H9 (cell line): ENCODE measurements at regions not wholly inside any gene's neighbourhood (a gene's known extent, or its start where the extent isn't known, plus 50 kb on each side); places are given as distances from the start of the nearest gene placed in this dataset.

Experiments
- DNase-seq: peaks from one replicate; pipeline ENCODE4 v3.0.0-alpha.2; 2017
- H2AFZ ChIP-seq: one replicate; pipeline ENCODE4 v1.6.1; 2013; ENCODE audit warnings: mild to moderate bottlenecking, low read length, control low read depth, moderate library complexity
- H2AK5ac ChIP-seq: 2 replicates; pipeline ENCODE4 v1.6.1; 2013; ENCODE audit warnings: low read length, control low read depth, mixed read lengths; ENCODE audit not compliant: insufficient read length
- H2BK120ac ChIP-seq: one replicate; pipeline ENCODE4 v1.6.1; 2013; ENCODE audit warnings: low read depth, mild to moderate bottlenecking, low read length, control low read depth, inconsistent platforms; ENCODE audit not compliant: poor library complexity, severe bottlenecking
- H2BK12ac ChIP-seq: 2 replicates; pipeline ENCODE4 v1.6.1; 2013; ENCODE audit warnings: low read length, control low read depth, mixed read lengths, low read depth; ENCODE audit not compliant: insufficient read length
- H2BK15ac ChIP-seq: 2 replicates; pipeline ENCODE4 v1.6.1; 2013; ENCODE audit warnings: low read depth, low read length, control low read depth
- H2BK20ac ChIP-seq: one replicate; pipeline ENCODE4 v1.6.1; 2013; ENCODE audit warnings: low read depth, mild to moderate bottlenecking, low read length, control low read depth, inconsistent platforms; ENCODE audit not compliant: poor library complexity, severe bottlenecking
- H2BK5ac ChIP-seq: 2 replicates; pipeline ENCODE4 v1.6.1; 2013; ENCODE audit warnings: low read length, control low read depth, mixed read lengths; ENCODE audit not compliant: insufficient read length
- H3K14ac ChIP-seq: 2 replicates; pipeline ENCODE4 v1.6.1; 2013; ENCODE audit warnings: low read length, control low read depth; ENCODE audit not compliant: insufficient read depth
- H3K18ac ChIP-seq: 2 replicates; pipeline ENCODE4 v1.6.1; 2013; ENCODE audit warnings: low read depth, mild to moderate bottlenecking, mixed read lengths, low read length, control low read depth; ENCODE audit not compliant: insufficient read length
- H3K23ac ChIP-seq: 2 replicates; pipeline ENCODE4 v1.6.1; 2013; ENCODE audit warnings: low read length, control low read depth, mixed read lengths, low read depth; ENCODE audit not compliant: insufficient read length
- H3K23me2 ChIP-seq: 2 replicates; pipeline ENCODE4 v1.6.1; 2013; ENCODE audit warnings: low read depth, mild to moderate bottlenecking, mixed read lengths, low read length, control low read depth; ENCODE audit not compliant: insufficient read length, poor library complexity, severe bottlenecking
- H3K27ac ChIP-seq: 2 replicates; pipeline ENCODE4 v1.5.1; 2013; ENCODE audit warnings: low read length, control low read depth, mixed read lengths, low read depth; ENCODE audit not compliant: insufficient read length
- H3K27me3 ChIP-seq: 2 replicates; pipeline ENCODE4 v1.6.1; 2013; ENCODE audit warnings: low read length, control low read depth, inconsistent platforms; ENCODE audit not compliant: insufficient read depth
- H3K4ac ChIP-seq: 2 replicates; pipeline ENCODE4 v1.6.1; 2013; ENCODE audit warnings: low read depth, mild to moderate bottlenecking, control low read depth, inconsistent platforms, low read length, moderate library complexity
- H3K4me1 ChIP-seq: 2 replicates; pipeline ENCODE4 v1.6.1; 2013; ENCODE audit warnings: low read length, control low read depth, inconsistent platforms; ENCODE audit not compliant: insufficient read depth
- H3K4me2 ChIP-seq: 2 replicates; pipeline ENCODE4 v1.6.1; 2013; ENCODE audit warnings: low read length, control low read depth, mixed read lengths; ENCODE audit not compliant: insufficient read length, insufficient read depth
- H3K56ac ChIP-seq: 2 replicates; pipeline ENCODE4 v1.6.1; 2013; ENCODE audit warnings: low read depth, mild to moderate bottlenecking, mixed read lengths, low read length, control low read depth; ENCODE audit not compliant: insufficient read length
- H3K79me1 ChIP-seq: 2 replicates; pipeline ENCODE4 v1.6.1; 2013; ENCODE audit warnings: low read depth, mild to moderate bottlenecking, moderate library complexity, low read length, control low read depth, inconsistent platforms; ENCODE audit not compliant: insufficient read depth, poor library complexity, severe bottlenecking
- H3K79me2 ChIP-seq: 2 replicates; pipeline ENCODE4 v1.6.1; 2013; ENCODE audit warnings: low read length, control low read depth, inconsistent platforms; ENCODE audit not compliant: insufficient read depth
- H3K9ac ChIP-seq: 2 replicates; pipeline ENCODE4 v1.6.1; 2013; ENCODE audit warnings: low read length, control low read depth, mixed read lengths; ENCODE audit not compliant: insufficient read length; ENCODE audit errors: extremely low read depth
- H3K9me3 ChIP-seq: one replicate; pipeline ENCODE4 v1.6.1; 2013; ENCODE audit warnings: low read depth, low read length, inconsistent platforms; ENCODE audit not compliant: control insufficient read depth
- H3T11ph ChIP-seq: one replicate; pipeline ENCODE4 v1.6.1; 2013; ENCODE audit warnings: mild to moderate bottlenecking, low read length, control low read depth, inconsistent platforms
- H4K20me1 ChIP-seq: one replicate; pipeline ENCODE4 v1.6.1; 2013; ENCODE audit not compliant: control insufficient read depth, insufficient read length, insufficient read depth
- H4K5ac ChIP-seq: 2 replicates; pipeline ENCODE4 v1.6.1; 2013; ENCODE audit warnings: low read depth, mild to moderate bottlenecking, mixed read lengths, low read length, control low read depth; ENCODE audit not compliant: insufficient read length
- H4K8ac ChIP-seq: replicated peaks from 2 replicates; pipeline ENCODE4 v1.6.1; 2013; ENCODE audit warnings: low read length, control low read depth, mixed read lengths, low read depth; ENCODE audit not compliant: insufficient read length
- H4K91ac ChIP-seq: 2 replicates; pipeline ENCODE4 v1.6.1; 2013; ENCODE audit warnings: low read depth, mild to moderate bottlenecking, moderate library complexity, mixed read lengths, low read length, control low read depth; ENCODE audit not compliant: insufficient read length
- H3K27ac Mint-ChIP-seq, 3 experiments: 2 replicates in 2 of 3; 3 replicates in 1 of 3; pipeline ENCODE4 v1.8.0; 2020 to 2021; ENCODE audit warnings: mixed read lengths in 3 of 3, mild to moderate bottlenecking in 1 of 3, moderate library complexity in 1 of 3
- H3K27me3 Mint-ChIP-seq: 2 replicates; pipeline ENCODE4 v1.8.0; 2021; ENCODE audit warnings: low read depth, mild to moderate bottlenecking, moderate library complexity, mixed read lengths
- H3K36me3 Mint-ChIP-seq, 3 experiments: 2 replicates in 2 of 3; 3 replicates in 1 of 3; pipeline ENCODE4 v1.8.0; 2020 to 2021; ENCODE audit warnings: low read depth in 3 of 3, mixed read lengths in 3 of 3; ENCODE audit not compliant: insufficient read depth in 1 of 3
- H3K4me1 Mint-ChIP-seq, 2 experiments: 2 replicates each; pipeline ENCODE4 v1.8.0; 2020; ENCODE audit warnings: mixed read lengths in 2 of 2
- H3K4me3 Mint-ChIP-seq, 2 experiments: 2 replicates in 1 of 2; 3 replicates in 1 of 2; pipeline ENCODE4 v1.8.0; 2020 to 2021; ENCODE audit warnings: mild to moderate bottlenecking in 2 of 2, mixed read lengths in 2 of 2, moderate library complexity in 1 of 2
- H3K9me3 Mint-ChIP-seq, 2 experiments: 2 replicates in 1 of 2; 3 replicates in 1 of 2; pipeline ENCODE4 v1.8.0; 2020; ENCODE audit warnings: mild to moderate bottlenecking in 2 of 2, mixed read lengths in 2 of 2, moderate library complexity in 1 of 2
- CTCF ChIP-seq: fragments of 200-600 bp; sonication (generic); conservative IDR thresholded peaks from 3 replicates; pipeline ENCODE4 v1.8.0; 2021; ENCODE audit warnings: antibody characterized with exemption, mild to moderate bottlenecking
- WGBS: extraction: QIAGEN DNeasy Blood & Tissue Kit; methylation state at CpG from one replicate; pipeline ENCODE4 v1.1.7; 2013; ENCODE audit warnings: missing lambda C conversion rate, low lambda C conversion rate, mixed read lengths; ENCODE audit not compliant: insufficient read length; ENCODE audit errors: extremely low coverage; 5-methylcytosine and 5-hydroxymethylcytosine counted together

- no peak overlapping the region for H3K18ac ChIP-seq
- H3K9ac ChIP-seq, result no peak overlapping the region
- no peaks in the 10 kb centered on the region for H4K20me1 ChIP-seq
- Mint-ChIP-seq H3K4me1 (peaks cover 0 to 9% of the 10 kb centered on the region in 2 experiments; a peak in 3 of 4 replicates), H3K36me3 (peaks cover 0 to 2% (median 0%) of the 10 kb centered on the region in 3 experiments; a peak in 1 of 7 replicates), H3K27me3 (peaks cover 72% of the 10 kb centered on the region), H3K4me3 (no peak overlapping the region), H3K27ac (no peak overlapping the region; a peak in 1 of 7 replicates), H3K9me3 (peaks cover 0 to 5% of the 10 kb centered on the region in 2 experiments; a peak in 2 of 5 replicates)
- H2BK15ac ChIP-seq, result no peak overlapping the region
- no peak overlapping the region for H4K91ac ChIP-seq
- no peak overlapping the region for H2BK12ac ChIP-seq
- H2AK5ac ChIP-seq, result no peak overlapping the region
- H3K27me3 ChIP-seq, result peaks cover 3% of the 10 kb centered on the region; the same call in 1 of the 2 replicates
- H3K23ac ChIP-seq, result no peak overlapping the region
- no peaks in the 10 kb centered on the region for H3K79me2 ChIP-seq
- no peak overlapping the region for H2BK20ac ChIP-seq
- no peaks in the 10 kb centered on the region for H3K9me3 ChIP-seq
- no peak overlapping the region for H4K8ac ChIP-seq
- H3K4ac ChIP-seq, result no peak overlapping the region
- no peak overlapping the region for H4K5ac ChIP-seq
- H2BK120ac ChIP-seq, result no peak overlapping the region
- H3K27ac ChIP-seq, result no peak overlapping the region
- H3K14ac ChIP-seq, result no peak overlapping the region
- no peaks in the 10 kb centered on the region for H3K4me1 ChIP-seq
- no peak for DNase-seq
- H3T11ph ChIP-seq, result no peak overlapping the region
- no peak overlapping the region for H3K4me2 ChIP-seq
- H3K56ac ChIP-seq, result no peak overlapping the region
- no peak for TF ChIP-seq CTCF
- H2AFZ ChIP-seq, result no peak overlapping the region
- no peaks in the 10 kb centered on the region for H3K79me1 ChIP-seq
- no peak overlapping the region for H2BK5ac ChIP-seq
- no peaks in the 10 kb centered on the region for H3K23me2 ChIP-seq
- WGBS, result no CpG with 5 or more reads among the region's 5 CpGs
These were observed 534.4 kb upstream of the CAMK1G start for GRCh38 chr1:209048941-209049669.
